NB4 (cell line): ENCODE measurements at regions not wholly inside any gene's neighbourhood (a gene's known extent, or its start where the extent isn't known, plus 50 kb on each side); places are given as distances from the start of the nearest gene placed in this dataset.

ENCODE experiments used
- CTCF ChIP-seq: IDR thresholded peaks from one replicate; pipeline ENCODE4 v1.5.1; 2012; ENCODE audit warnings: low read depth, low read length
- POLR2A ChIP-seq: IDR thresholded peaks from 2 replicates; pipeline ENCODE4 v1.6.1; 2011; ENCODE audit warnings: mild to moderate bottlenecking; ENCODE audit not compliant: insufficient read length; ENCODE audit errors: extremely low read depth

GRCh38 chr5:133818031-133818431 is 150.4 kb downstream of the C5orf15 start:
- TF ChIP-seq CTCF: no peak
- no peak for TF ChIP-seq POLR2A
